Panc1 (cell line): ENCODE measurements at regions not wholly inside any gene's neighbourhood (a gene's known extent, or its start where the extent isn't known, plus 50 kb on each side); places are given as distances from the start of the nearest gene placed in this dataset.
A peak's percentile ranks its signal among the peaks of the same experiment; 100 is the strongest.

Source experiments
- ATAC-seq: fragments of 200-7000 bp; cut with Tn5 transposase; 2 replicates; pipeline ENCODE4 v1.9.1; 2020; ENCODE audit warnings: mild to moderate bottlenecking, moderate library complexity
- BruUV-seq: library from RNA; stranded (reverse); fragments of 400-500 nt; replicated peaks from 2 replicates; lab custom pipeline; 2021; lab: Mats Ljungman, UMichigan
- CTCF ChIA-PET: fragments of 300-600 bp; sonication (Branson Sonifier 250); formaldehyde crosslinking; loops from one replicate; lab custom pipeline; 2022; ENCODE audit warnings: antibody characterized with exemption; lab: Charles Lee
- POLR2A ChIA-PET: fragments of 300-600 bp; sonication (Branson Sonifier 250); formaldehyde crosslinking; loops from one replicate; lab custom pipeline; 2022; ENCODE audit warnings: antibody characterized with exemption; lab: Charles Lee
- DNase-seq: peaks from one replicate; pipeline ENCODE4 v3.0.0-alpha.2; 2010; ENCODE audit warnings: low read depth, low spot score
- H3K27ac ChIP-seq: 2 replicates; pipeline ENCODE4 v1.5.1; 2011; ENCODE audit warnings: mild to moderate bottlenecking, low read length, inconsistent platforms
- H3K27me3 ChIP-seq: fragments of 200-500 bp; sonication (Bioruptor generic); 2 replicates; pipeline ENCODE4 v1.6.0; 2014; ENCODE audit warnings: low read length, inconsistent platforms; ENCODE audit not compliant: control insufficient read depth, insufficient read depth
- H3K36me3 ChIP-seq: fragments of 200-500 bp; sonication (Bioruptor generic); 2 replicates; pipeline ENCODE4 v1.5.1; 2014; ENCODE audit warnings: inconsistent platforms, mild to moderate bottlenecking, low read length, moderate library complexity; ENCODE audit not compliant: control insufficient read depth, insufficient read depth
- H3K4me1 ChIP-seq: 2 replicates; pipeline ENCODE4 v1.5.1; 2011; ENCODE audit warnings: inconsistent platforms, mild to moderate bottlenecking, low read length, moderate library complexity; ENCODE audit not compliant: control insufficient read depth, insufficient read depth
- H3K4me3 ChIP-seq, 2 experiments: 2 replicates each; pipeline ENCODE4 v1.5.1; 2011 to 2012; ENCODE audit warnings: low read depth in 2 of 2, low read length in 2 of 2, mild to moderate bottlenecking in 2 of 2, inconsistent platforms in 1 of 2, moderate library complexity in 1 of 2
- H3K9me3 ChIP-seq: fragments of 200-500 bp; sonication (Bioruptor generic); 2 replicates; pipeline ENCODE4 v1.5.1; 2014; ENCODE audit warnings: low read depth, mild to moderate bottlenecking, inconsistent platforms, low read length, moderate library complexity; ENCODE audit not compliant: control insufficient read depth, insufficient read depth
- POLR2AphosphoS5 ChIP-seq: IDR thresholded peaks from 2 replicates; pipeline ENCODE4 v1.6.1; 2012; ENCODE audit warnings: mild to moderate bottlenecking, low read depth, low read length, moderate library complexity
- SIN3A ChIP-seq: IDR thresholded peaks from 2 replicates; pipeline ENCODE4 v1.6.1; 2012; ENCODE audit warnings: low read depth, mild to moderate bottlenecking, low read length, moderate library complexity, borderline replicate concordance; ENCODE audit not compliant: insufficient read depth
- TCF7L2 ChIP-seq: IDR thresholded peaks from 2 replicates; pipeline ENCODE4 v1.6.1; 2011; ENCODE audit warnings: mild to moderate bottlenecking, low read depth, low read length, inconsistent platforms
- in situ Hi-C: cut with HindIII; loops from 2 replicates; pipeline ENCODE4 v1.10.0; 2016; ENCODE audit warnings: low sequenced_read_pairs, low pct_unique_long_range_greater_than_20kb
- intact Hi-C: fragments of 100-400 bp; cut with micrococcal nuclease; formaldehyde crosslinking; loops from one replicate; pipeline ENCODE4 v1.10.0; 2022; ENCODE audit not compliant: unreplicated experiment
- TF ChIP-seq, protein P1 (sequence below), 2 experiments: IDR thresholded peaks; 2 replicates each; pipeline ENCODE4 v1.6.1; 2011 to 2012; ENCODE audit warnings: low read depth in 2 of 2, control low read depth in 1 of 2, low read length in 1 of 2, mild to moderate bottlenecking in 1 of 2, moderate library complexity in 1 of 2; ENCODE audit not compliant: insufficient read depth in 1 of 2
- TF ChIP-seq, protein P2 (sequence below): fragments of 450-650 bp; IDR thresholded peaks from 2 replicates; pipeline ENCODE4 v1.5.1; 2017; ENCODE audit warnings: mild to moderate bottlenecking

DNA sequence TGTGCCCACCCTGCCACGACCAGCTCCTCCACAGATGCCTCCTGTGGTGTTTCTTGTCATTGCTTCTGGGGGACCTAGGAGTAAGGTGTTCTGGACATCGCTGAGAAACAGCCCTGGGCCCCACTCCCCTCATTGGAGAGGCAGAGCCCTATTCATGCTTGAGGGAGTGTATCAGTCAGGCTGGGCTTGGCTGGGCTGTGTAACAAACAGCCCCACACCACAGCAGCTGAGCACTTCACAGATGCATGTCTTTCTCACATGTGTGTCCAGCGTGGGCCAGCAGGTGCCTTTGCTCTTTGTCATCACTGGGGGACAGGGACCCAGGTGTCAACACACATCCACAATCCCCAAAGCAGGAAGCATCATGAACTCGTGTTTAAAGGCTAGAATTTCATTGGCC, 65.1 kb upstream of the FBRSL1 start:
- intact Hi-C loops: no loop called here
- Histone ChIP-seq H3K36me3 (no peaks in the 10 kb centered on the region), H3K27ac (no peak overlapping the region), H3K4me3 (no peak overlapping the region), H3K9me3 (no peaks in the 10 kb centered on the region), H3K27me3 (no peaks in the 10 kb centered on the region), H3K4me1 (peaks cover 10% of the 10 kb centered on the region)
- BruUV-seq: no TSS peak
- no peak for TF ChIP-seq SIN3A
- POLR2A ChIA-PET: no interaction called here
- ATAC-seq (no peak), DNase-seq (no peak)
- CTCF ChIA-PET: no interaction called here
- in situ Hi-C loops: no loop called here

DNA sequence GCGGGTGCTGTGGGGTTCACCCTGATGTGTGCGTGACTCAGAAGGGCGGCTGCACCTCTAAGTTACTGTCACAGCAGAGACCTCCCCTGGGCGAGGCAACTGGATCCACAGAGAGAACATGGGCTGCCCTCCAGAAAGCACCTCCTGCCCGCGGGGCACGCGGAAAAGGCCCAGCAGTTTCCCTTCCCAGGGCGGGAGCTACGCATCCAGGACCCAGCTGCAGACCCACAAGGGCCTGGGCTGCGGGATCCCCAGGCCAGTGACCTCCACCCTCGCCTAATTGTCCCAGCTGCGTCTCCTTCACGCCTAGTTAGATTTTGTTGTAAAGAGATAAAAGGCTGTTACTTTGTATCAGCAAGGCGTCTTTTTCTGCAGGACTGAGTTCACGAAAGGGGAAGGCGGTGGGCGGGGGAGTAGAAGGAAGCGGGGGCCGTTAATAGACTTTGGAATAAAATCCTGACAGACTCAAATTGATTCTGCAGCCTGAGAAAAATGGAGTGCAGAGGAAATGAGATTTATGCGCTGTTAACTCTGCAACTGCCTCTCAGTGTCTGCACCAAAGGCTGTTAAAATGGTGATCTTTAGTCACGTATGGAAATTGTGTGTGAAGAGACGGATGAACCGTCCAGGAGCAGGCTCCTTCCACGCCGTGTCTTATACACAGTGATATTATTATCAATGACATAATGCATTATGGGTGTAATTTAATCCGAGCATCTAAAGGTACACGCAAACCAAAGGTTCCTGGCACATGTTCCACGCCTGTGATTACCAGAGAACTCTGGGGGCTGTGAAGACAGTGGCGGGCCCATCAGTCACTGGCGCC, 65.9 kb upstream of the FBRSL1 start:
- Histone ChIP-seq H3K27me3 (no peaks in the 10 kb centered on the region), H3K27ac (no peak overlapping the region), H3K36me3 (no peaks in the 10 kb centered on the region), H3K4me1 (peaks cover 2% of the 10 kb centered on the region), H3K9me3 (no peaks in the 10 kb centered on the region), H3K4me3 (no peak overlapping the region)
- ChIA-PET POLR2A (no interaction called here), CTCF (no interaction called here)
- no peak for ATAC-seq
- no peak for TF ChIP-seq TCF7L2
- TF ChIP-seq SIN3A: no peak
- no peak for TF ChIP-seq POLR2AphosphoS5
- TF ChIP-seq, protein P1, sequence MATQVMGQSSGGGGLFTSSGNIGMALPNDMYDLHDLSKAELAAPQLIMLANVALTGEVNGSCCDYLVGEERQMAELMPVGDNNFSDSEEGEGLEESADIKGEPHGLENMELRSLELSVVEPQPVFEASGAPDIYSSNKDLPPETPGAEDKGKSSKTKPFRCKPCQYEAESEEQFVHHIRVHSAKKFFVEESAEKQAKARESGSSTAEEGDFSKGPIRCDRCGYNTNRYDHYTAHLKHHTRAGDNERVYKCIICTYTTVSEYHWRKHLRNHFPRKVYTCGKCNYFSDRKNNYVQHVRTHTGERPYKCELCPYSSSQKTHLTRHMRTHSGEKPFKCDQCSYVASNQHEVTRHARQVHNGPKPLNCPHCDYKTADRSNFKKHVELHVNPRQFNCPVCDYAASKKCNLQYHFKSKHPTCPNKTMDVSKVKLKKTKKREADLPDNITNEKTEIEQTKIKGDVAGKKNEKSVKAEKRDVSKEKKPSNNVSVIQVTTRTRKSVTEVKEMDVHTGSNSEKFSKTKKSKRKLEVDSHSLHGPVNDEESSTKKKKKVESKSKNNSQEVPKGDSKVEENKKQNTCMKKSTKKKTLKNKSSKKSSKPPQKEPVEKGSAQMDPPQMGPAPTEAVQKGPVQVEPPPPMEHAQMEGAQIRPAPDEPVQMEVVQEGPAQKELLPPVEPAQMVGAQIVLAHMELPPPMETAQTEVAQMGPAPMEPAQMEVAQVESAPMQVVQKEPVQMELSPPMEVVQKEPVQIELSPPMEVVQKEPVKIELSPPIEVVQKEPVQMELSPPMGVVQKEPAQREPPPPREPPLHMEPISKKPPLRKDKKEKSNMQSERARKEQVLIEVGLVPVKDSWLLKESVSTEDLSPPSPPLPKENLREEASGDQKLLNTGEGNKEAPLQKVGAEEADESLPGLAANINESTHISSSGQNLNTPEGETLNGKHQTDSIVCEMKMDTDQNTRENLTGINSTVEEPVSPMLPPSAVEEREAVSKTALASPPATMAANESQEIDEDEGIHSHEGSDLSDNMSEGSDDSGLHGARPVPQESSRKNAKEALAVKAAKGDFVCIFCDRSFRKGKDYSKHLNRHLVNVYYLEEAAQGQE (IDR thresholded peaks at IDR 0.05; ENCODE audit: insufficient read depth in 1 of 2, low read depth in 2 of 2, low read length in 1 of 2): no peak
- TF ChIP-seq, protein P2, sequence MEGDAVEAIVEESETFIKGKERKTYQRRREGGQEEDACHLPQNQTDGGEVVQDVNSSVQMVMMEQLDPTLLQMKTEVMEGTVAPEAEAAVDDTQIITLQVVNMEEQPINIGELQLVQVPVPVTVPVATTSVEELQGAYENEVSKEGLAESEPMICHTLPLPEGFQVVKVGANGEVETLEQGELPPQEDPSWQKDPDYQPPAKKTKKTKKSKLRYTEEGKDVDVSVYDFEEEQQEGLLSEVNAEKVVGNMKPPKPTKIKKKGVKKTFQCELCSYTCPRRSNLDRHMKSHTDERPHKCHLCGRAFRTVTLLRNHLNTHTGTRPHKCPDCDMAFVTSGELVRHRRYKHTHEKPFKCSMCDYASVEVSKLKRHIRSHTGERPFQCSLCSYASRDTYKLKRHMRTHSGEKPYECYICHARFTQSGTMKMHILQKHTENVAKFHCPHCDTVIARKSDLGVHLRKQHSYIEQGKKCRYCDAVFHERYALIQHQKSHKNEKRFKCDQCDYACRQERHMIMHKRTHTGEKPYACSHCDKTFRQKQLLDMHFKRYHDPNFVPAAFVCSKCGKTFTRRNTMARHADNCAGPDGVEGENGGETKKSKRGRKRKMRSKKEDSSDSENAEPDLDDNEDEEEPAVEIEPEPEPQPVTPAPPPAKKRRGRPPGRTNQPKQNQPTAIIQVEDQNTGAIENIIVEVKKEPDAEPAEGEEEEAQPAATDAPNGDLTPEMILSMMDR: no peak
- intact Hi-C loops (no loop called here), in situ Hi-C loops (no loop called here)
- BruUV-seq: no TSS peak
- DNase-seq: no peak

DNA sequence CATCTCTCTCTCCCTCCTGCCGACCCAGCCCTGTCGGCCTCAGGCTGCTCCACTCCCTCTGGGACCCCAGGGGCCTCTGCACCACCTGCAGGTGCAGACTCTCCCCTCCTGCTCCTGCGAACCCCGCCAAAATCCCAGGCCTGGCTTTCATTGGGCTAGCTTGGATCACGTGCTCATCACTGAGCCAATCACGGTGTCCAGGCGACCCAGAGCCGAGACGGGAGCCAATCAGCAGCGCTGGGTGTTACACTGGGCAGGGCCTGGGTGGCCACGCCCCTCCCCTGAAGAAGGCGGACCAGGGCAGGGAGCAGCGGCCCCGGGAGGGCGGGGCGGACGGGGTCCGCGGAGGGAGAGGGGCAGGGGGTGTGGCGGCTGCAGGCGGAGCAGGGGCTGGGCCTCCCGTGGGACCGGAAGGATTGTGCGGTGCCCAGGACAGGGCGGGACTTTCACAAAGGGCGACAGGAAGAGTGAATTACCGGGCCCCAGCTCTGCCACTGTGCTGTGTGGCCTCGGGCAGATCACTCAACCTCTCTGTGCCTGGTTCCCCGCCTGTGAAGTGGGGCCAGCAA, 66.6 kb upstream of the FBRSL1 start:
- H3K4me3 ChIP-seq: no peak overlapping the region
- ATAC-seq (peak; percentile 32; the same call in 1 of the 2 replicates), DNase-seq (no peak)
- TF ChIP-seq, protein P1 (IDR thresholded peaks at IDR 0.05; ENCODE audit: insufficient read depth in 1 of 2, low read depth in 2 of 2, low read length in 1 of 2): no peak
- TF ChIP-seq POLR2AphosphoS5 (no peak), SIN3A (no peak), TCF7L2 (no peak)
- TF ChIP-seq, protein P2: no peak
- intact Hi-C loops: no loop called here
- no peaks in the 10 kb centered on the region; the same call in 1 of the 2 replicates for H3K4me1 ChIP-seq
- POLR2A ChIA-PET: no interaction called here
- BruUV-seq: no TSS peak
- H3K36me3 ChIP-seq: no peaks in the 10 kb centered on the region
- no peak overlapping the region for H3K27ac ChIP-seq
- CTCF ChIA-PET: no interaction called here
- in situ Hi-C loops: no loop called here
- H3K9me3 ChIP-seq: no peaks in the 10 kb centered on the region
- no peaks in the 10 kb centered on the region for H3K27me3 ChIP-seq
